Neural progenitor cell (in vitro differentiated cells): ENCODE measurements at regions not wholly inside any gene's neighbourhood (a gene's known extent, or its start where the extent isn't known, plus 50 kb on each side); places are given as distances from the start of the nearest gene placed in this dataset.

ENCODE experiments used
- DNase-seq: peaks from one replicate; pipeline ENCODE4 v3.0.0-alpha.2; 2016; ENCODE audit warnings: low spot score
- H2AFZ ChIP-seq: fragments of 200-600 bp; sonication (generic); replicated peaks from 2 replicates; pipeline ENCODE4 v1.6.1; 2016; ENCODE audit warnings: antibody characterized with exemption
- H3F3A ChIP-seq: fragments of 200-600 bp; sonication (generic); 2 replicates; pipeline ENCODE4 v1.6.1; 2016; ENCODE audit warnings: antibody characterized with exemption, low read depth
- H3K27ac ChIP-seq: fragments of 200-600 bp; sonication (generic); 2 replicates; pipeline ENCODE4 v1.5.1; 2016; ENCODE audit warnings: mild to moderate bottlenecking
- H3K27me3 ChIP-seq: fragments of 200-600 bp; sonication (generic); 2 replicates; pipeline ENCODE4 v1.6.1; 2016; ENCODE audit warnings: mild to moderate bottlenecking, moderate library complexity
- H3K36me3 ChIP-seq: fragments of 200-600 bp; sonication (generic); 2 replicates; pipeline ENCODE4 v1.5.1; 2016
- H3K4me1 ChIP-seq: fragments of 200-600 bp; sonication (generic); 2 replicates; pipeline ENCODE4 v1.6.1; 2016; ENCODE audit warnings: mixed run types
- H3K4me2 ChIP-seq: fragments of 200-600 bp; sonication (generic); 2 replicates; pipeline ENCODE4 v1.6.1; 2016
- H3K4me3 ChIP-seq: fragments of 200-600 bp; sonication (generic); 2 replicates; pipeline ENCODE4 v1.5.1; 2016
- H3K79me2 ChIP-seq: fragments of 200-600 bp; sonication (generic); 2 replicates; pipeline ENCODE4 v1.6.1; 2016; ENCODE audit warnings: low read depth
- H3K9ac ChIP-seq: fragments of 200-600 bp; sonication (generic); 2 replicates; pipeline ENCODE4 v1.6.1; 2016
- H3K9me3 ChIP-seq: fragments of 200-600 bp; sonication (generic); 2 replicates; pipeline ENCODE4 v1.5.1; 2016; ENCODE audit warnings: low read depth
- H4K20me1 ChIP-seq: fragments of 200-600 bp; sonication (generic); 2 replicates; pipeline ENCODE4 v1.6.1; 2016; ENCODE audit warnings: low read depth
- H3K27ac Mint-ChIP-seq: 3 replicates; pipeline ENCODE4 v1.8.0; 2021; ENCODE audit warnings: mixed read lengths
- H3K27me3 Mint-ChIP-seq: 2 replicates; pipeline ENCODE4 v1.8.0; 2022; ENCODE audit warnings: low read depth, mild to moderate bottlenecking, inconsistent platforms, moderate library complexity, mixed read lengths; ENCODE audit not compliant: insufficient read depth
- H3K36me3 Mint-ChIP-seq: 3 replicates; pipeline ENCODE4 v1.8.0; 2021; ENCODE audit warnings: mixed read lengths
- H3K4me1 Mint-ChIP-seq: 3 replicates; pipeline ENCODE4 v1.8.0; 2021; ENCODE audit warnings: mixed read lengths
- H3K4me3 Mint-ChIP-seq: 3 replicates; pipeline ENCODE4 v1.8.0; 2021; ENCODE audit warnings: mild to moderate bottlenecking, moderate library complexity, mixed read lengths
- H3K9me3 Mint-ChIP-seq: 3 replicates; pipeline ENCODE4 v1.8.0; 2020; ENCODE audit warnings: mixed read lengths
- EZH2 ChIP-seq: fragments of 200-600 bp; sonication (generic); IDR thresholded peaks from 2 replicates; pipeline ENCODE4 v1.6.1; 2017; ENCODE audit warnings: antibody characterized with exemption, mild to moderate bottlenecking, moderate library complexity
- EZH2phosphoT487 ChIP-seq: fragments of 200-600 bp; sonication (generic); IDR thresholded peaks from 2 replicates; pipeline ENCODE4 v1.6.1; 2017; ENCODE audit warnings: antibody characterized with exemption
- TF ChIP-seq, protein P1 (sequence below): fragments of 200-600 bp; sonication (generic); IDR thresholded peaks from 2 replicates; pipeline ENCODE4 v1.5.1; 2017; ENCODE audit warnings: antibody characterized with exemption, mild to moderate bottlenecking

DNA sequence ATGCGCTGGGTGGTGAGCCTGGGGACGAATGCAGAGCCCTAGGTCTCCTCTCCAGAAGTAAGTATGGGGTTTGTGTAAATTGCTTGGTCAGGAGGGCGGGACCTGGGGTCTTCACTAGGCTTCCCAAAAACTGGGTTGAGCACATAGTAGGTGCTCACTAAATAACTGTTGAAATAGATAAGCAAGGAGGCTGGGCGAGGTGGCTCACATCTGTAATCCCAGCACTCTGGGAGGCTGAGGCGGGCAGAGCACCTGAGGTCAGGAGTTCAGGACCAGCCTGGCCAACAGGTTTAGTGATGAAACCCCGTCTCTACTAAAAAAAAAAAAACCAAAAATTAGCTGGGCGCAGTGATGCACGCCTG, 163.9 kb upstream of the IER5L start:
- H3K27me3 ChIP-seq, result no peaks in the 10 kb centered on the region
- H3F3A ChIP-seq, result peaks cover 33% of the 10 kb centered on the region
- H3K36me3 ChIP-seq, result no peaks in the 10 kb centered on the region
- peaks cover 16% of the 10 kb centered on the region for H3K4me1 Mint-ChIP-seq
- peaks cover 14% of the 10 kb centered on the region for H3K27me3 Mint-ChIP-seq
- no peak overlapping the region for H3K4me3 Mint-ChIP-seq
- no peaks in the 10 kb centered on the region for H3K79me2 ChIP-seq
- no peak overlapping the region for H3K9ac ChIP-seq
- TF ChIP-seq EZH2phosphoT487, result no peak
- TF ChIP-seq, protein P1, sequence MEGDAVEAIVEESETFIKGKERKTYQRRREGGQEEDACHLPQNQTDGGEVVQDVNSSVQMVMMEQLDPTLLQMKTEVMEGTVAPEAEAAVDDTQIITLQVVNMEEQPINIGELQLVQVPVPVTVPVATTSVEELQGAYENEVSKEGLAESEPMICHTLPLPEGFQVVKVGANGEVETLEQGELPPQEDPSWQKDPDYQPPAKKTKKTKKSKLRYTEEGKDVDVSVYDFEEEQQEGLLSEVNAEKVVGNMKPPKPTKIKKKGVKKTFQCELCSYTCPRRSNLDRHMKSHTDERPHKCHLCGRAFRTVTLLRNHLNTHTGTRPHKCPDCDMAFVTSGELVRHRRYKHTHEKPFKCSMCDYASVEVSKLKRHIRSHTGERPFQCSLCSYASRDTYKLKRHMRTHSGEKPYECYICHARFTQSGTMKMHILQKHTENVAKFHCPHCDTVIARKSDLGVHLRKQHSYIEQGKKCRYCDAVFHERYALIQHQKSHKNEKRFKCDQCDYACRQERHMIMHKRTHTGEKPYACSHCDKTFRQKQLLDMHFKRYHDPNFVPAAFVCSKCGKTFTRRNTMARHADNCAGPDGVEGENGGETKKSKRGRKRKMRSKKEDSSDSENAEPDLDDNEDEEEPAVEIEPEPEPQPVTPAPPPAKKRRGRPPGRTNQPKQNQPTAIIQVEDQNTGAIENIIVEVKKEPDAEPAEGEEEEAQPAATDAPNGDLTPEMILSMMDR, result no peak
- TF ChIP-seq EZH2, result no peak
- H3K27ac ChIP-seq, result no peak overlapping the region
- H3K4me2 ChIP-seq, result no peak overlapping the region
- no peaks in the 10 kb centered on the region for H3K9me3 ChIP-seq
- H3K4me3 ChIP-seq, result no peak overlapping the region
- peaks cover 6% of the 10 kb centered on the region for H3K4me1 ChIP-seq
- no peak overlapping the region for H2AFZ ChIP-seq
- H4K20me1 ChIP-seq, result no peaks in the 10 kb centered on the region
- no peak for DNase-seq
- H3K27ac Mint-ChIP-seq, result peak overlapping the region; percentile 16
- no peaks in the 10 kb centered on the region for H3K9me3 Mint-ChIP-seq
- no peaks in the 10 kb centered on the region for H3K36me3 Mint-ChIP-seq

DNA sequence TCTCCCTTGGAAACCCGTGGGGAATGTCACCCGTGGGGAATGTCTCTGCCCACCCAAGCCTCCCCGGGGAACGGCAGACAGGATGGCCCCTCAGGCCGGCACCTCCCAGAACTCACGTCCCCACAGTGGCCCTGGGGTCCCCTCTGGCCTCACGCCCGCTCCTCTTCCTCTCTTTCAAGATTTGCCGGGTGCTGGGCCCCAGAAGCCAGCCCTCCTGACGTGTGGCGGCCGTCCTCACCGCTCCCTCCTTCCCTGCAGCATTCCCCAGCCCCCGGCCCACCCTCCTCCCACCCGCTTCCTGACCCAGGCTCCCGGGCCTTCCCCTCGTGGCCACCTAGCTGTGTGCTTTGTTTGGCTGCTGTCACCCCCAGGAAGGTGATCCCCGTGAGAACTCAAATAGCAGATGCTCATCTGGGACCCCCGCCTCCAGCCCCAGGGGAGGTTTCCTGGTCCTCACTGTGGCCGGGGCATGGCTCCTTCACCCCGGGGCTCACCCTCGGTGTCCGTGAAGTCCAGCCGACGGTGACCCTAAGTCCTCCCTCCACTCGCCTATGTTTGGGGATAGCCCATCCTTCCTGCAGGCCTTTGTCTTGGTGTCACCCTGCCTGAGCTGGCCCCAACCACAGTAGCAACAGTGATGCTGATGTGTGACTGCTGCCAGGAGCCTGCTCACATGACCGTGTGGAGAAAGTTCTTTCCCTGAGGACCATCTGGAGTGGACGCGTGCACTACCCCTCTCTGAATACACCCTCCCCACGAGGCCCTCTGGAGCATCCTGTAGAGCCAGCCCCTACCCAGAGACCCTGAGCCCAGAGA, 163.3 kb upstream of the IER5L start:
- peaks cover 9% of the 10 kb centered on the region for H3K27me3 Mint-ChIP-seq
- H3K9me3 Mint-ChIP-seq, result no peaks in the 10 kb centered on the region
- no peaks in the 10 kb centered on the region for H3K9me3 ChIP-seq
- no peak overlapping the region for H3K27ac ChIP-seq
- H3K27me3 ChIP-seq, result no peaks in the 10 kb centered on the region
- no peak overlapping the region for H3K4me3 ChIP-seq
- H2AFZ ChIP-seq, result no peak overlapping the region
- peaks cover 21% of the 10 kb centered on the region for H3K4me1 Mint-ChIP-seq
- H3K79me2 ChIP-seq, result no peaks in the 10 kb centered on the region
- TF ChIP-seq EZH2phosphoT487 (no peak), EZH2 (no peak)
- TF ChIP-seq, protein P1, result no peak
- H4K20me1 ChIP-seq, result no peaks in the 10 kb centered on the region
- peaks cover 39% of the 10 kb centered on the region for H3F3A ChIP-seq
- no peak overlapping the region for H3K4me3 Mint-ChIP-seq
- peaks cover 10% of the 10 kb centered on the region for H3K4me1 ChIP-seq
- H3K4me2 ChIP-seq, result peak overlapping the region; percentile 18
- no peaks in the 10 kb centered on the region for H3K36me3 ChIP-seq
- peak overlapping the region; percentile 16 for H3K27ac Mint-ChIP-seq
- no peak overlapping the region for H3K9ac ChIP-seq
- DNase-seq, result no peak
- H3K36me3 Mint-ChIP-seq, result no peaks in the 10 kb centered on the region

DNA sequence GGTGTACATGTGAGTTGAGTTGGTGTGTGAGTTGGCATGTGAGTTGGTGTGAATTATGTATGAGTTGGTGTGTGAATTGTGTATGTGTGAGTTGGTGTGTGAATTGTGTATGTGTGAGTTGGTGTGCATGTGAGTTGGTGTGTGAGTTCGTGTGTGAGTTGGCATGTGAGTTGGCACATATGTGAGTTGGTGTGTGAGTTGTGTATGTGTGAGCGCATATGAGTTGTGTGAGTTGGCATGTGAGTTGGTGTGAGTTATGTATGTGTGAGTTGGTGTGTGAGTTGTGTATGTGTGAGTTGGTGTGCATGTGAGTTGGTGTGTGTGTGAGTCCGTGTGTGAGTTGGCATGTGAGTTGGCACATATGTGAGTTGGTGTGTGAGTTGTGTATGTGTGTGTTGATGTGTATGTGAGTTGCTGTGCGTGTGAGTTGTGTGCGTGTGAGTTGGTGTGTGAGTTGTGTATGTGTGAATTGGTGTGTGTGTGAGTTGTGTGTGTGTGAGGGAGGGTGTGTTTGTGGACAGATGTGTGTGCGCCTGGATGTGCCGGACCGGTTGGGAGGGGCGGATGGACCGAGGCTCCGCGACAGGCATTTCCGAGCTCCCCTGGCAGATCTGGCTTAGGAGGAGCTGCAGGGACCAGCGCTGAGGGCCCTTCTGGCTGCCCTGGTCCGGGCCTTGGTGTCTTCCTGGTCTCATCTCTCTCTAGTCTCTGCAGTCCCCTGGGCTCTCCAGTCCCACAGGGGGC, 162.5 kb upstream of the IER5L start:
- Mint-ChIP-seq H3K36me3 (no peaks in the 10 kb centered on the region), H3K27me3 (peaks cover 9% of the 10 kb centered on the region), H3K4me3 (no peak overlapping the region), H3K4me1 (peaks cover 28% of the 10 kb centered on the region), H3K9me3 (no peaks in the 10 kb centered on the region), H3K27ac (no peak overlapping the region)
- H3K27me3 ChIP-seq, result no peaks in the 10 kb centered on the region
- peaks cover 11% of the 10 kb centered on the region for H3K4me1 ChIP-seq
- no peak overlapping the region for H3K4me3 ChIP-seq
- peaks cover 47% of the 10 kb centered on the region for H3F3A ChIP-seq
- no peaks in the 10 kb centered on the region for H3K9me3 ChIP-seq
- H3K79me2 ChIP-seq, result no peaks in the 10 kb centered on the region
- TF ChIP-seq EZH2phosphoT487 (no peak), EZH2 (no peak)
- TF ChIP-seq, protein P1, result no peak
- peak overlapping the region; percentile 18 for H3K4me2 ChIP-seq
- no peak overlapping the region for H3K9ac ChIP-seq
- H4K20me1 ChIP-seq, result no peaks in the 10 kb centered on the region
- no peak for DNase-seq
- no peaks in the 10 kb centered on the region for H3K36me3 ChIP-seq
- no peak overlapping the region for H2AFZ ChIP-seq
- no peak overlapping the region for H3K27ac ChIP-seq
